Peyer's patch (tissue), 4 donors: ENCODE measurements at regions not wholly inside any gene's neighbourhood (a gene's known extent, or its start where the extent isn't known, plus 50 kb on each side); places are given as distances from the start of the nearest gene placed in this dataset.
"Not testable (repeated sequence)": the region's sequence is repeated elsewhere in the genome, so short reads cannot be mapped to it uniquely, and the experiment has no call there.

Experiments
- DNase-seq, 3 donors: peaks; one replicate each; pipeline ENCODE4 v3.0.0-alpha.2; 2017 to 2019
- H3K27ac ChIP-seq, 4 donors: fragments of 200-600 bp; sonication (generic); one replicate each; pipeline ENCODE4 v1.5.1; 2016 to 2019
- H3K27me3 ChIP-seq, 2 donors: fragments of 200-600 bp; sonication (generic); one replicate each; pipeline ENCODE4 v1.5.1; 2019
- H3K36me3 ChIP-seq, 3 donors: fragments of 200-600 bp; sonication (generic); one replicate each; pipeline ENCODE4 v1.5.1; 2016 to 2019
- H3K4me1 ChIP-seq, 4 donors: fragments of 200-600 bp; sonication (generic); one replicate each; pipeline ENCODE4 v1.5.1; 2016 to 2019
- H3K4me3 ChIP-seq, 4 donors: fragments of 200-600 bp; sonication (generic); 1 replicate in 3 of 4; 2 replicates in 1 of 4; pipeline ENCODE4 v1.5.1; 2016 to 2019; ENCODE audit warnings: mild to moderate bottlenecking in 1 of 4
- H3K9me3 ChIP-seq, 4 donors: fragments of 200-600 bp; sonication (generic); one replicate each; pipeline ENCODE4 v1.5.1; 2016 to 2019; ENCODE audit warnings: mild to moderate bottlenecking in 1 of 4
- POLR2A ChIP-seq, 2 donors: fragments of 450-650 bp; IDR thresholded peaks; one replicate each; pipeline ENCODE4 v1.5.1; 2017; ENCODE audit warnings: antibody characterized with exemption in 2 of 2, mild to moderate bottlenecking in 2 of 2, moderate library complexity in 2 of 2
- TF ChIP-seq, protein P1 (sequence below), 6 experiments: fragments of 450-650 bp in 4 of 6; fragments of 200-600 bp in 2 of 6; sonication (generic) in 1 of 6; IDR thresholded peaks; one replicate each; pipeline ENCODE4 v1.5.1; 2017 to 2019; ENCODE audit warnings: antibody characterized with exemption in 6 of 6, mild to moderate bottlenecking in 3 of 6, moderate library complexity in 1 of 6

GRCh38 chr11:44387825-44388224 is 77.9 kb upstream of the ALX4 start:
- peaks cover 0 to 9% (median 0%) of the 10 kb centered on the region in 4 donors for H3K9me3 ChIP-seq
- no peaks in the 10 kb centered on the region for H3K36me3 ChIP-seq

DNA sequence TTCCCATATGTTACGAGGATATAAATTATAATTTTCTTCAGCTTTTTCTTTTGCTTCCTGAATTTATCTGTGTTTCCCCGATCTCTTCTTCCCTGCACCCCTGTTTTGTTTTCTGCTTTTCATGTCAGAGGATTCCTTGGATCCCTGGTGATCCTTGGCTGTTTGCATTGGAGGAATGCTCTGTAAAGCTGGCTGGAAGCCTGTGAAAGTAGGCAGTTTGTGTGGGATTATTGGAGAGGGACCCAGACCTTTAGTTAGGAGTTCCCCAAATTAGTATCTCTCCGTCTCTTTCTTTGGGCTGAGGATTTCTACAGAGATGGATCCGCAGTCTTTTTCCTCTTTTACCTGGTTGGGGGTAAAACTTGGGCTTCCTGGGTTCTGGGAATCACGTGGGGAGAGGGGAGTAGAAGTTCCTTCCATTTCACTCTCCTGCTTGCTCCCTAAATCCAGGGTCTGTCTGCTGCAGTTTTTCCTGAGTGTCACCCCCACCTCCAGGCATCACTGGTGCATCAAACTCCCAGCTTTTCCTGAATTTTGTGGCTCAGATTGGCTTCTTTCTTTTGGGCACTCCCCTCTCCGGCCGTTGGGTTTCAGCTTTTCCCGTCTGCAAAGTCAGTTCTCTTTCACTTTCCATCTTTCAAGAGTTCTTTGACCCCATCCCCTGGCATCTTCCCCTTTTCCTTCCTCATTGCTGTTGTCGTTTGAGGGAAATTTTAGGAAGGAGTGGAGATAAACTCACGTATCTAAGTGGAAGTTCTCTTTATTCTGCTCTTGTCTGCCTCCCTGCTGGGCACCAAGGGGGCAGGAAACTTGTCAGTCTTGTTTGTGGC is 79.1 kb upstream of the ALX4 start:
- TF ChIP-seq, protein P1, sequence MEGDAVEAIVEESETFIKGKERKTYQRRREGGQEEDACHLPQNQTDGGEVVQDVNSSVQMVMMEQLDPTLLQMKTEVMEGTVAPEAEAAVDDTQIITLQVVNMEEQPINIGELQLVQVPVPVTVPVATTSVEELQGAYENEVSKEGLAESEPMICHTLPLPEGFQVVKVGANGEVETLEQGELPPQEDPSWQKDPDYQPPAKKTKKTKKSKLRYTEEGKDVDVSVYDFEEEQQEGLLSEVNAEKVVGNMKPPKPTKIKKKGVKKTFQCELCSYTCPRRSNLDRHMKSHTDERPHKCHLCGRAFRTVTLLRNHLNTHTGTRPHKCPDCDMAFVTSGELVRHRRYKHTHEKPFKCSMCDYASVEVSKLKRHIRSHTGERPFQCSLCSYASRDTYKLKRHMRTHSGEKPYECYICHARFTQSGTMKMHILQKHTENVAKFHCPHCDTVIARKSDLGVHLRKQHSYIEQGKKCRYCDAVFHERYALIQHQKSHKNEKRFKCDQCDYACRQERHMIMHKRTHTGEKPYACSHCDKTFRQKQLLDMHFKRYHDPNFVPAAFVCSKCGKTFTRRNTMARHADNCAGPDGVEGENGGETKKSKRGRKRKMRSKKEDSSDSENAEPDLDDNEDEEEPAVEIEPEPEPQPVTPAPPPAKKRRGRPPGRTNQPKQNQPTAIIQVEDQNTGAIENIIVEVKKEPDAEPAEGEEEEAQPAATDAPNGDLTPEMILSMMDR (IDR thresholded peaks at IDR 0.05) = no peak
- TF ChIP-seq POLR2A (IDR thresholded peaks at IDR 0.05) = no peak
- no peak overlapping the region for H3K27ac ChIP-seq
- H3K27me3 ChIP-seq = no peaks in the 10 kb centered on the region
- no peak for DNase-seq
- H3K4me1 ChIP-seq = no peaks in the 10 kb centered on the region
- H3K9me3 ChIP-seq = peaks cover 0 to 9% (median 0%) of the 10 kb centered on the region in 4 donors
- H3K36me3 ChIP-seq = no peaks in the 10 kb centered on the region
- no peak overlapping the region for H3K4me3 ChIP-seq

More at GRCh38 chr11:44387825-44388224, 77.9 kb upstream of the ALX4 start:
- Histone ChIP-seq H3K27me3 (no peaks in the 10 kb centered on the region), H3K4me3 (no peak overlapping the region), H3K27ac (no peak overlapping the region), H3K4me1 (no peaks in the 10 kb centered on the region)
- TF ChIP-seq, protein P1 (IDR thresholded peaks at IDR 0.05) = no peak
- no peak for TF ChIP-seq POLR2A (IDR thresholded peaks at IDR 0.05)
- no peak for DNase-seq

GRCh38 chr11:44389963-44390605 is 80.1 kb upstream of the ALX4 start:
- peaks cover 0 to 9% (median 0%) of the 10 kb centered on the region in 4 donors for H3K9me3 ChIP-seq
- TF ChIP-seq, protein P1 (IDR thresholded peaks at IDR 0.05) = no peak
- no peak for TF ChIP-seq POLR2A (IDR thresholded peaks at IDR 0.05)
- no peak for DNase-seq
- no peaks in the 10 kb centered on the region for H3K36me3 ChIP-seq
- H3K27me3 ChIP-seq = no peaks in the 10 kb centered on the region
- no peak overlapping the region for H3K27ac ChIP-seq
- no peak overlapping the region for H3K4me3 ChIP-seq
- no peaks in the 10 kb centered on the region for H3K4me1 ChIP-seq

DNA sequence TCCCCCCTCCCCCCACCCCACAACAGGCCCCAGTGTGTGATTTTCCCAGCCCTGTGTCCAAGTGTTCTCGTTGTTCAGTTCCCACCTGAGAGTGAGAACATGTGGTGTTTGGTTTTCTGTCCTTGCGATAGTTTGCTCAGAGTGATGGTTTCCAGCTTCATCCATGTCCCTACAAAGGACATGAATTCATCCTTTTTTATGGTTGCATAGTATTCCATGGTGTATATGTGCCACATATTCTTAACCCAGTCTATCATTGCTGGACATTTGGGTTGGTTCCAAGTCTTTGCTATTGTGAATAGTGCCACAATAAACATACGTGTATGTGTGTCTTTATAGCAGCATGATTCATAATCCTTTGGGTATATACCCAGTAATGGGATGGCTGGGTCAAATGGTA is 81.1 kb upstream of the ALX4 start:
- not testable (repeated sequence) for H3K27me3 ChIP-seq, H3K4me3 ChIP-seq, DNase-seq, H3K9me3 ChIP-seq, H3K4me1 ChIP-seq, H3K27ac ChIP-seq, H3K36me3 ChIP-seq

GRCh38 chr11:44396746-44397145 is 86.8 kb upstream of the ALX4 start:
- not testable (repeated sequence) for H3K4me3 ChIP-seq, H3K9me3 ChIP-seq, H3K4me1 ChIP-seq, H3K27ac ChIP-seq, H3K36me3 ChIP-seq, H3K27me3 ChIP-seq, DNase-seq

GRCh38 chr11:44397586-44398178 is 87.7 kb upstream of the ALX4 start:
- TF ChIP-seq, protein P1 (IDR thresholded peaks at IDR 0.05) = no peak
- no peak for TF ChIP-seq POLR2A (IDR thresholded peaks at IDR 0.05)

More at GRCh38 chr11:44397586-44398178, 87.7 kb upstream of the ALX4 start:
- no peak overlapping the region for H3K4me3 ChIP-seq
- H3K27ac ChIP-seq = no peak overlapping the region
- H3K27me3 ChIP-seq = no peaks in the 10 kb centered on the region
- no peaks in the 10 kb centered on the region for H3K9me3 ChIP-seq
- no peak for DNase-seq
- no peaks in the 10 kb centered on the region for H3K4me1 ChIP-seq
- H3K36me3 ChIP-seq = no peaks in the 10 kb centered on the region
